Vagina (tissue), 2 donors: ENCODE measurements at regions not wholly inside any gene's neighbourhood (a gene's known extent, or its start where the extent isn't known, plus 50 kb on each side); places are given as distances from the start of the nearest gene placed in this dataset.

Experiments
- DNase-seq, 2 donors: peaks; one replicate each; pipeline ENCODE4 v3.0.0-alpha.2; 2017; ENCODE audit errors: extremely low spot score in 2 of 2
- H3K27ac ChIP-seq: fragments of 200-600 bp; sonication (generic); one replicate; pipeline ENCODE4 v1.5.1; 2019
- H3K27me3 ChIP-seq: fragments of 200-600 bp; sonication (generic); one replicate; pipeline ENCODE4 v1.5.1; 2019
- H3K36me3 ChIP-seq, 2 donors: fragments of 200-600 bp; sonication (generic); one replicate each; pipeline ENCODE4 v1.5.1; 2017 to 2019
- H3K4me1 ChIP-seq: fragments of 200-600 bp; sonication (generic); one replicate; pipeline ENCODE4 v1.5.1; 2019
- H3K4me3 ChIP-seq, 2 donors: fragments of 200-600 bp; sonication (generic); 1 replicate in 1 of 2; 2 replicates in 1 of 2; pipeline ENCODE4 v1.5.1; 2016 to 2019
- H3K9me3 ChIP-seq: fragments of 200-600 bp; sonication (generic); one replicate; pipeline ENCODE4 v1.5.1; 2019
- CTCF ChIP-seq, 3 experiments: fragments of 450-650 bp in 2 of 3; fragments of 200-600 bp in 1 of 3; sonication (generic) in 1 of 3; IDR thresholded peaks; one replicate each; pipeline ENCODE4 v1.5.1; 2017 to 2019; ENCODE audit warnings: antibody characterized with exemption in 3 of 3, mild to moderate bottlenecking in 2 of 3, moderate library complexity in 2 of 3
- POLR2A ChIP-seq, 2 donors: fragments of 450-650 bp; IDR thresholded peaks; one replicate each; pipeline ENCODE4 v1.6.1; 2017; ENCODE audit warnings: antibody characterized with exemption in 2 of 2, mild to moderate bottlenecking in 2 of 2, moderate library complexity in 2 of 2
- POLR2AphosphoS5 ChIP-seq, 2 donors: sonication (generic); formaldehyde crosslinking; IDR thresholded peaks; one replicate each; pipeline ENCODE4 v1.9.0; 2017; ENCODE audit warnings: antibody characterized with exemption in 2 of 2, mild to moderate bottlenecking in 2 of 2, low read depth in 1 of 2; ENCODE audit not compliant: insufficient read depth in 1 of 2
- intact Hi-C: fragments of 100-400 bp; cut with DNase I; formaldehyde crosslinking; loops from one replicate; pipeline ENCODE4 v1.15.1; 2023

DNA sequence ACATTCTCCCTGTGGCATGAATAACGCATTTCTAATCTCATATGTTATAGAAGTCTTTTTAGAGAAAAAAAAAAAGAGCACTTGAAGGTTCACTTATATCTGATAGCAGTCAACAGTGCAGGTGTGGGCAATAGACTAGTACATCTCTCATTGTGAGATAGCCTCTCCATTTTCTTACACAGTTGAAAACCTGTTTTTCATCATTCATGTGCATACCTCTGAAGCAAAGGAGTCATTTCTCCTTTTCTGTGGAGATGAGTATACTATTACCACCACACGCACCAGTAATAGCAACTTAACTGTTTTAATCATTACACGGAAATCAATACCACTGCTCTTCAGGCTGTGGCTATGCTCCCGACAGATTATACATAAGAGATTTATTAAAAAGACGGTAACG is 1653.3 kb upstream of the TMEFF2 start:
- H3K4me1 ChIP-seq = no peaks in the 10 kb centered on the region
- no peak for TF ChIP-seq POLR2A (IDR thresholded peaks at IDR 0.05)
- TF ChIP-seq CTCF (IDR thresholded peaks at IDR 0.05) = no peak
- no peak for TF ChIP-seq POLR2AphosphoS5 (IDR thresholded peaks at IDR 0.05; ENCODE audit: insufficient read depth in 1 of 2, low read depth in 1 of 2)
- no peak overlapping the region for H3K27ac ChIP-seq
- no peak overlapping the region for H3K4me3 ChIP-seq
- no peaks in the 10 kb centered on the region for H3K36me3 ChIP-seq
- H3K27me3 ChIP-seq = no peaks in the 10 kb centered on the region
- H3K9me3 ChIP-seq = no peaks in the 10 kb centered on the region
- intact Hi-C loops = no loop called here
- DNase-seq = no peak

DNA sequence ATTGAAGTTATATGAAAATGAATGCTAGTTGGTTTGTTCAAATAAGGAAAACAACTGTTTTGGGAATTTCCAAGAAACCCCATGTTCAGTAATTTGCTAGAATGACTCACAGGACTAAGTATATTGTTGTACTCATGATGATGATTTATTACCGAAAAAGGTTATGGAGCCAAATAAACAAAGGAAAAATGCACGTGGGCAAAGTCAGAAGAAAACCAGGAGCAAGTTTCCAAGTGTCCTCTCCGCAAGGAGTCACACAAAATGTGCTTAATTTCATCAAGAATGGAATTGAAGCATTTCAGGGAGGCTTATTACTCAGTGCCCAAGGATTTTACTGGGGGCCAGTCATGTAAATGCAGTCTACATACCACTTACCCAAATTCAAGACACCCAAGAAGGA is 1652.4 kb upstream of the TMEFF2 start:
- no peaks in the 10 kb centered on the region for H3K9me3 ChIP-seq
- no peak overlapping the region for H3K4me3 ChIP-seq
- no peaks in the 10 kb centered on the region for H3K36me3 ChIP-seq
- DNase-seq = no peak
- intact Hi-C loops = no loop called here
- no peaks in the 10 kb centered on the region for H3K4me1 ChIP-seq
- TF ChIP-seq POLR2AphosphoS5 (IDR thresholded peaks at IDR 0.05; ENCODE audit: insufficient read depth in 1 of 2, low read depth in 1 of 2) (no peak), CTCF (IDR thresholded peaks at IDR 0.05) (no peak), POLR2A (IDR thresholded peaks at IDR 0.05) (no peak)
- no peak overlapping the region for H3K27ac ChIP-seq
- H3K27me3 ChIP-seq = no peaks in the 10 kb centered on the region

DNA sequence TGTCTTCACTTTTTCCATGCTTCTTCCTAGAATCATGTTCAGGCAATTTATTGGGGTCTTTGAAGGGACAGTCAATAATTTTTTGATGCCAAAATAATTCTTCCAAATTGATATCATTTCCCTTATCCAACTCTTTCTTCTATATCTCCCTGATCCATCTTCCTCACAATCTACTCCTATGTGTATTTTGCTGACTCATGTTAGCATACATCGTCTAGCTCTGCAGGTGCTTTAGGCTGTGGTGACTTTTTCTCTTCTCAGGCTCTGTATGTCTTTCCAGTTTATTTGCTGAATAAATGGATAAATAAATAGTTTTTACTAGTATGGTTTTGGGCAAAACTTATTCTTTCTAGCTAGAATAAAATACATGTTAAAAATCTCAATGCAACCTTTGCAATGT is 1650.9 kb upstream of the TMEFF2 start:
- Histone ChIP-seq H3K27ac (no peak overlapping the region), H3K9me3 (no peaks in the 10 kb centered on the region), H3K4me3 (no peak overlapping the region), H3K4me1 (no peaks in the 10 kb centered on the region), H3K36me3 (no peaks in the 10 kb centered on the region), H3K27me3 (no peaks in the 10 kb centered on the region)
- no peak for DNase-seq
- intact Hi-C loops = no loop called here
- no peak for TF ChIP-seq POLR2A (IDR thresholded peaks at IDR 0.05)
- no peak for TF ChIP-seq POLR2AphosphoS5 (IDR thresholded peaks at IDR 0.05; ENCODE audit: insufficient read depth in 1 of 2, low read depth in 1 of 2)
- no peak for TF ChIP-seq CTCF (IDR thresholded peaks at IDR 0.05)

DNA sequence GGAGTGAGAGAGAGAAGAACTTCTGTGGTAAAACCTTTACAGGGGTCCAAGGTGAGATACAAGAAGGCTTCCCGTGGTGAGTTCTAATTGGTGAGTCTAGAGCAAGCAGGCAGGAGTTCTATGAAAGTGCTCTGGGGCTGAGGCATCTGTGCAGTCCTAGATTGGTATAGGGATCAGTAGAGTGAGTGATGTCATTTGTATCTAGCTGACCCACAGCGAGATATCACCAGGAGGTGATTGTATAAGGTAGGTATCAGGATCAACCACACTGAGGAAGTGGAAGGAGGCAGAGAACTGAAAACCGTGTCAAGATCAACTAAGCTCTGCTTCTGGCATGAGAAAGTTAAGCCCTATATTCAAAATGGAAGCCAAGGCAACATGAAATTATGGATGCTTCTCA is 1648.9 kb upstream of the TMEFF2 start:
- Histone ChIP-seq H3K27me3 (no peaks in the 10 kb centered on the region), H3K4me1 (no peaks in the 10 kb centered on the region), H3K27ac (no peak overlapping the region), H3K36me3 (no peaks in the 10 kb centered on the region), H3K4me3 (no peak overlapping the region), H3K9me3 (no peaks in the 10 kb centered on the region)
- intact Hi-C loops = no loop called here
- TF ChIP-seq CTCF (IDR thresholded peaks at IDR 0.05) (no peak), POLR2AphosphoS5 (IDR thresholded peaks at IDR 0.05; ENCODE audit: insufficient read depth in 1 of 2, low read depth in 1 of 2) (no peak), POLR2A (IDR thresholded peaks at IDR 0.05) (no peak)
- no peak for DNase-seq

- Histone ChIP-seq H3K27ac (no peak overlapping the region), H3K4me1 (no peaks in the 10 kb centered on the region), H3K27me3 (no peaks in the 10 kb centered on the region), H3K4me3 (no peak overlapping the region), H3K36me3 (no peaks in the 10 kb centered on the region), H3K9me3 (no peaks in the 10 kb centered on the region)
- TF ChIP-seq POLR2A (IDR thresholded peaks at IDR 0.05) (no peak), CTCF (IDR thresholded peaks at IDR 0.05) (no peak), POLR2AphosphoS5 (IDR thresholded peaks at IDR 0.05; ENCODE audit: insufficient read depth in 1 of 2, low read depth in 1 of 2) (no peak)
- no peak for DNase-seq
- intact Hi-C loops = no loop called here
These were observed 1646.8 kb upstream of the TMEFF2 start for GRCh38 chr2:193841384-193842150.
